EL (cell line): ENCODE measurements at regions not wholly inside any gene's neighbourhood (a gene's known extent, or its start where the extent isn't known, plus 50 kb on each side); places are given as distances from the start of the nearest gene placed in this dataset.

Experiments used
- DNase-seq: peaks from one replicate; pipeline ENCODE4 v3.0.0-alpha.2; 2016

DNA sequence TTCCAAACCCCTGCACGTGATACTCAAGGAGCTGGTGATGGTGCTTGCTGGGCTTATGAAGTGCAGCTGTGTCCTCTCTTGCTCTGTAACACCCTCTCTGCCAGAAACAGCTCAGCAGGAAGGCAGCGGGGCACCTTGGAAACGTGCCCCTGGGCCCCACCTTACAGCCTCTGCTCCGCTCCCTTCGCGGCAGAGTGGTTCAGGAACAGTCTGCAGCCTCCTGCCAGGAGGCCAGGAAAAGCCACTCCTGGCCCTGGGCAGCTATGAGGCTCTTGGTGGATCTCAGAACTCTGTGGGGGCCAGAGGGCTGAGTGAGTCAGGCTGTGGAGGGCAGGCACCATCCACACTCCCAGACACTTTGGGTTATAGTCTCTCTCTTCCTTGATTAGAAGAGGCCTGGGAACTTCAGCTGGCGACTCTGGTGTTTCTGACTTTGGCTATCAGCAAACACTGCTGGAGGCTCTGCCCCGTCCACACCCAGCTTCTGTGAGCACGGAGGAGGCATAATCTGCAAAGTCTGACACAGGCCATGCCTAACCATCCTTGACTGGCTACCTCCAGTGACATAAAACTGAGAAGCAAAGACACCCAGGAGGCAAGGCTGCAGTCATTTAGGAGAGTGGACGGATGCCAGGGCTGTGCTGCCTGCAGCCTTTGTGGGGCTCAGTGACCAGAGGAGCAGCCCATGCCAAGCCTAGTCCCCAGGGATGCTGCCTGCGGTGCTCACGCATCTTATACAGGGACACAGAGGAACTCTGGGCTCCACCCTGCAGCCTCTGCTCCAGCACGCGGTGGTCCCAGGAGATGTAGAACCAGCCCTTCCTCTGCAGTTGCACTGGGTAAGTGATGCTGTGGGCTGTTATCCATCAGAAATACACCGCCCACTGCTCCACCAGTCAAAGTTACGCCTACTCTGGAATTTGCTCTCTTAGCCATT, 65.3 kb downstream of the METRNL start:
- DNase-seq, result peak; percentile 31

DNA sequence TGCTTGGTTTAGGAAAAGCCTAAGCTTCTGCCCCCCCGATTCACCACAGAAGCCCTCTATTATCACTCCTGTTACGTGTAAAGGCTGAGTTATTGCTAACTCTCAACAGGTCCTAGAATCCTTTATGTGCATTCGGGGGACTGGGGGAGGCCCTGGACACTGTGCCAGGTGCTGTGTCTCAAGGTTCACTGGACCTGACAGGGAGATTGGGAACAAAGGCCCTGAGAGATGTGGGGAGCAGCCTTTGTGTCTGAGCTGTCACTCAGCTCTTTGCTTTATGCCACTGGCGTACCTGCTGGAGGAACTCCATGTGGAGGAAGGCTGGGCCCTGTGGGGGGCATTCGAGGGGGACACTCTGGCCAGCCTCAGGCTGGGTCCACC, 65.9 kb downstream of the METRNL start:
- no peak for DNase-seq

DNA sequence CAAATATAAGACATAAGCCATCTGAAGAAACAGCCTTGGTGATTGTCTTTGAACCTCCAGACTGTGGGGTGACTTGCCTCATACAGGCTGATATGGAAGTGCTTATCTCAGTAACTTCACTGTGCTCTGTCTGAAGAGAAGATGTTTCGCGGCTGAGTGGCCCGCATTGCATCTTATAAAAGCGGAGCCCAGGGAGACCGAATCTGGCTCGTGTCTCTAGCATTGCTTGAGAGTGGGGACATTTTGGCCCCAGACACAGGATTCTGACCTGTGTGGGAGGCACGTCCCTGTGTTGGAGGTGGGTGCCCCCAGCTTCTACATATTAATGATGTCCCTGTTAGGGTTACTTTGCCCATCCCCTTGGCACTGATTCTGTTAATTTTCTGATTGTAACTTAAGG, 66.4 kb downstream of the METRNL start:
- DNase-seq, result no peak

- DNase-seq, result no peak
These were observed 66.9 kb downstream of the METRNL start for GRCh38 chr17:83146347-83146746.

- no peak for DNase-seq
These were observed 67.9 kb downstream of the METRNL start for GRCh38 chr17:83147280-83147679.

DNA sequence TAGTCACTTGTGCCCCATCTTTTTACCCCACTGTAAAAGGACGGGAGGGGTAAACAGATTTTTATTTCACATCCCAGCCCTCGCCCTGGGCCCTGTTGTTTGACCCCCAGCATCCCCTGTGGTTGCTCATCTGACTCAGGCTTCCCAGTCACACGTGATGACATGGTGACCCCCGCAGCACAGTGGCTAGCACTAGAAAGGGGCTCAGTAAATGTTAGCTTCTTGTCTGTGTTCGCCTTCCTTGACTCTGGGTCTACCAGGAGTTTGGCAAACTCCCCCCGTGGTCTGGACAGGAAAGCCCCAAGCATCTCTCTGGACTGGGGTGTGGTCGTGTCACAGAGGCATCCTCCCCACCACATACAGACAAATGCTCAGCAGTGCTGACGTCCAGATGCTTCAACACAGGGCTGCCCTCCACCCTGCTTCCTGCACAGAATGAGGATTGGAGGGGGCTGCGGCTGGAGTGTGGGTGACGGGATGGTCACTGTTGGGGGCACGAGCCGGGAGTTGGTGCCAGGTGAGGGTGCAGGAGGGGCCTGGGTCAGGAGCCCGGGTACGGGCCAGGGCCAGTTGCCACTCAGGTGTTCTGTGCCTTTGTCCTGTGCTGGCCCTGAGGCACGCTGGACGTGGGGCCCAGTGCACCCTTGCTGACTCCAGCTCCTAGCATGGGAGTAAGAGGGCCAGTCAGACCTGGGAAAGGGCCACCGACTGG, 69.1 kb downstream of the METRNL start:
- DNase-seq, result no peak

GRCh38 chr17:83149029-83149725, 69.8 kb downstream of the METRNL start:
- no peak for DNase-seq

DNA sequence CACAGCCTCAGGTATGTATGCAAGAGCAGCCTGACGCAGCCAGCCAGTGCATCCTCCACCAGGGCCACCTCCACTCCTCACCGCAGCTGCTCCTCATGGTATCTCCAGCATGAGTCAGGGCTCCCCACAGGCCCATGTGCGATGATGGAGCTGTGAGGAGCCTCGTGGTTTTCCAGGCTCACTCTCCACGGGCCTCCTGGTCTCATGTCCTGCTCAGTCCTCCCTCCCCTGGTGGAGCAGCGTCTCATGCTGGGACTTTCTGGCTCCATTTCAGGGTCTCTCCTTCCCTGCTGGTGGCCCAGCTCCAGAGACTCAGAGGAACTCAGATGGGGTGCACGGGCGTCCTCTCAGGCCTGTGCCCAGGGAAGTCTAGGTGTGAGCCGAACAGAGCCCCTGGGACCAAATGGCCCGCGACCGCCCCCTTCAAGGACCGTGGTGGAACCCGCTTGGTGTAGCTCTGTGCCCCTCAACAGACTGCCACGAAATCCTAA, 70.4 kb downstream of the METRNL start:
- peak; percentile 37 for DNase-seq

GRCh38 chr17:83150369-83151055, 71.1 kb downstream of the METRNL start:
- no peak for DNase-seq

DNA sequence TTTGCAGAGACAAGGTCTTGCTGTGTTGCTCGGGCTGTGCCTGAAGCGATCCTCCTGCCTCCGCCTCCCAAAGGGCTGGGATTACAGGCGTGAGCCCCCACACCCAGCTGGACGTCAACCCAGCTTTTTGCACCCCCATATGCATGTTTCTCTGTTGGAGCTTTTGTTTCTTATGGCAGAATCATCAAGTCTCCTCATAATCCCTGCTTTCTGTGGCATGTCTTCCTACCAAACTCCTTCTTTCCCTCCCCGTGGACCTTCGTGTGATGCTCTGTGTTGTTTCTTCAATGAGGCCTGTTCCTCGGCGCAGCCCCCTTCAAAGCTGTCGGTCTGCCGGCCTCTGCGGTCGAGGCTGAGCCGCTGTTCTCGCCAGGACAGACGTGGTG, 71.6 kb downstream of the METRNL start:
- no peak for DNase-seq

GRCh38 chr17:83151442-83152226, 72.2 kb downstream of the METRNL start:
- peak; percentile 36 for DNase-seq

GRCh38 chr17:83152227-83152744, 72.9 kb downstream of the METRNL start:
- DNase-seq, result no peak

- no peak for DNase-seq
These were observed 73.6 kb downstream of the METRNL start for GRCh38 chr17:83152745-83153611.

DNA sequence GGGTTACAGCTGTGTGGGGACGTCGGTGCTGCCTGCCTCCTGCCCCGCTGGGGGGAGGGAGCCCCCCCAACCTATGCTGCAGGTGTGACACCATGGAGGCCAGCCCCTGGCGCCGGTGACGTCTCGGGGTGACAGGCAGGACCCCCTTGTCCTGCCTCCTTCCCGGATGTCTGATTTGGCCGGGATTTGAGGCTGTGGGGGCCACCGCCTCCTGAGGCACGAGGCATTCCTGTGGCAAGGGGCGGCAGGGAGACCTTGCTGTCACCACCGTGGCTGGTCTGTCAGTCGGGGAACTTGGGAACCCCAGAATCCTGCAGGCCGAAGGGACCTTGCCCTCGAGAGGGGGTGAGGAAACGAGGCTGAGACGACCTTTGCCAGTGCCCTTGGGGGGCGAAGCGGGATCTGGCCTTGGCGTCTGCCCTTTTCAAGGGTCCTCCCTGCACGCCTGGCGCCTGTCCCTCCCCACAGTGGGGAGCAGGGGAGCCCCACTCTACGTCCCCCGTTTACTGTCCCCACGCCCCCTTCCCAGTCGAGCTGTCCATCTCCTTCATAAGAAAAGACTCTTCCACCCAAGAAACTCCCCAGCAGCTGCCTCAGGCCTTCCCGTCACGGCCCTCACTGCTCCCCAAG, 74.4 kb downstream of the METRNL start:
- DNase-seq, result no peak

GRCh38 chr17:83154311-83155127, 75.1 kb downstream of the METRNL start:
- DNase-seq, result no peak

DNA sequence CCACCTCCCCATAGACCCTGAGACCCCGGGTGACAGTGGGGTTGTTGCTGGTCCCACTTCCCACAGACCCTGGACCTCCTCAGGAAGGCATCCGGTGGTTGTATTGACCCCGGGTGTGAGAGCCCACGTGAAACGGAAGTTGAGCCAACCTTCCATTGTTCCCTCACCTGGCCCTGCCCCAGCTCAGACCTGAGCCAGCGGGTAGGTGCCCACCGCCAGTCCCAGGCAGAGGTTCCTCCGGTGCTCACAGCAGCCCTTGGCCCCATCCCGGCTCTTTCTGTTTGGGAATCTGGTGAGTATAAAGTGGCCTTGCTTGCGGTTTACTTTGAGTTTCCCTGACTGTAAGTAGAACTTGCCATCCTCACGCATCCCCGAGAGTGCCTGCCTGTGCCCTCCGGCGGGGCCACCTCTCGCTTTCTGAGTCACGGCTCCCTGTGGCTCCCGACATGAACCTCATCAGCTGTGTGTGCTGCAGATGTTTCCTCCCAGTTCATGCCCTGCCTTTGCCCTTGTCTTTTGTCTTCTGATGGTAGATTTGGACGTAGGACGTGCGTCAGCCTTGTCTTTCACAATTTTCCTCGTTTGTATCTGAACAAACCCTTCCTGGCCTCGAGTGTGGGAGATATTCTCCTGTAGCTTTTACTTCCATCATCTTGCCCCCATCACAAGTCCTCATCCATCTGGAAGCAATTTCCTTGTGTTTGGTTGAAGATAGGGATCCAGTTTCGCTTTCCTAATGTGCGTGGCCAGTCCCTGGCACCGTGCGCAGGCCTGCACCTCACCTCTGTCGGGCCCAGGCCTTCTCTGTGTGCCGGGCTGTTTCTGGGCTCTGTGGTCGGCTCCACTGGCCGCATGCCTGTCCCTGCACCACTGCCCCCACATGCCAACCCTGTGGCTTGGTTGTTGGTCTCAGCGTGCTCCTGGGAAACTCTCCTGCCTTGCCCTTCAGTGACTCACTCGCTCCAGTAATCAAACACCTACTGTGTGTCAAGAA, 76.0 kb downstream of the METRNL start:
- peak; percentile 95 for DNase-seq

- no peak for DNase-seq
These were observed 77.0 kb downstream of the METRNL start for GRCh38 chr17:83156408-83156807.
